H1 (cell line): ENCODE measurements at regions not wholly inside any gene's neighbourhood (a gene's known extent, or its start where the extent isn't known, plus 50 kb on each side); places are given as distances from the start of the nearest gene placed in this dataset.

Source experiments
- CEBPB ChIP-seq: IDR thresholded peaks from 2 replicates; pipeline ENCODE4 v1.6.1; 2012; ENCODE audit warnings: low read depth, low read length
- CTBP2 ChIP-seq: IDR thresholded peaks from 2 replicates; pipeline ENCODE4 v1.7.0; 2011; ENCODE audit warnings: borderline replicate concordance, mild to moderate bottlenecking, moderate library complexity, mixed read lengths, low read length; ENCODE audit not compliant: insufficient read depth, insufficient read length
- EP300 ChIP-seq, 2 experiments: IDR thresholded peaks; 1 replicate in 1 of 2; 2 replicates in 1 of 2; pipeline ENCODE4 v1.6.1; 2011 to 2012; ENCODE audit warnings: low read depth in 2 of 2, low read length in 2 of 2, mild to moderate bottlenecking in 2 of 2, borderline replicate concordance in 1 of 2, inconsistent platforms in 1 of 2, moderate library complexity in 1 of 2
- JUN ChIP-seq: IDR thresholded peaks from 2 replicates; pipeline ENCODE4 v1.6.1; 2011; ENCODE audit warnings: low read depth, mild to moderate bottlenecking, improper control_type of control experiment, low read length
- KDM5A ChIP-seq: fragments of 200-600 bp; IDR thresholded peaks from 2 replicates; pipeline ENCODE4 v1.7.1; 2012; ENCODE audit warnings: mild to moderate bottlenecking, low read length, inconsistent platforms, mixed read lengths
- POLR2A ChIP-seq, 2 experiments: IDR thresholded peaks; 1 replicate in 1 of 2; 2 replicates in 1 of 2; pipeline ENCODE4 v1.6.1; 2011; ENCODE audit warnings: low read depth in 2 of 2, low read length in 2 of 2, mild to moderate bottlenecking in 2 of 2; ENCODE audit errors: control extremely low read depth in 1 of 2
- RFX5 ChIP-seq: IDR thresholded peaks from 2 replicates; pipeline ENCODE4 v1.6.1; 2011; ENCODE audit warnings: low read depth, low read length, improper control_type of control experiment, borderline replicate concordance
- SP4 ChIP-seq: IDR thresholded peaks from 2 replicates; pipeline ENCODE4 v1.6.1; 2012; ENCODE audit warnings: low read length, inconsistent platforms
- SRF ChIP-seq: IDR thresholded peaks from 2 replicates; pipeline ENCODE4 v1.6.1; 2011; ENCODE audit warnings: mild to moderate bottlenecking, low read depth, low read length, moderate library complexity
- TCF12 ChIP-seq: IDR thresholded peaks from 2 replicates; pipeline ENCODE4 v1.6.1; 2011; ENCODE audit warnings: low read depth, mild to moderate bottlenecking, low read length
- TF ChIP-seq, protein P1 (sequence below): fragments of 300-600 bp; sonication (generic); IDR thresholded peaks from 2 replicates; pipeline ENCODE4 v1.7.1; 2012; ENCODE audit warnings: low read length, moderate library complexity, mild to moderate bottlenecking, inconsistent platforms; ENCODE audit not compliant: insufficient replicate concordance
- TF ChIP-seq, protein P2 (sequence below): IDR thresholded peaks from 2 replicates; pipeline ENCODE4 v1.6.1; 2011; ENCODE audit warnings: low read length, improper control_type of control experiment

DNA sequence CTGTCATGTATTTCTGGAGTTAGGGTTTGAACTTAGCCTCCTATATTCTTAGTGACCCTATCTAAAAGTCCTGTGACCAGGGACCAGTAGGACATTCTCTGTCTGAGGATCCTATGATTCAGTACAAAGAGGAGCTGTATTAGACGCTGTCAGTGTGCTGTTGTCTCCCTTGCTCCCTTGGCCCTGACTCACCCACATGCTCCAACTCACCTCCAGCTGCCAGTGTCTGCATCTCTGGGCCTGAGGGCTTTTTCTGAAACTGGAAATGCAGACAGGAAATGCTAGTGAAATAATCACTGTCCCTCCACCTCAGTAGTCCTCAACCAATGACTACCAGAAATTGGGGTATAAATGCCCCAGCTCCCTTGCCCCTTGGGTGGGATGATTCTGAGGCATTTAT, 535.3 kb upstream of the RPS6KA3 start (continued):
- TF ChIP-seq, protein P1, sequence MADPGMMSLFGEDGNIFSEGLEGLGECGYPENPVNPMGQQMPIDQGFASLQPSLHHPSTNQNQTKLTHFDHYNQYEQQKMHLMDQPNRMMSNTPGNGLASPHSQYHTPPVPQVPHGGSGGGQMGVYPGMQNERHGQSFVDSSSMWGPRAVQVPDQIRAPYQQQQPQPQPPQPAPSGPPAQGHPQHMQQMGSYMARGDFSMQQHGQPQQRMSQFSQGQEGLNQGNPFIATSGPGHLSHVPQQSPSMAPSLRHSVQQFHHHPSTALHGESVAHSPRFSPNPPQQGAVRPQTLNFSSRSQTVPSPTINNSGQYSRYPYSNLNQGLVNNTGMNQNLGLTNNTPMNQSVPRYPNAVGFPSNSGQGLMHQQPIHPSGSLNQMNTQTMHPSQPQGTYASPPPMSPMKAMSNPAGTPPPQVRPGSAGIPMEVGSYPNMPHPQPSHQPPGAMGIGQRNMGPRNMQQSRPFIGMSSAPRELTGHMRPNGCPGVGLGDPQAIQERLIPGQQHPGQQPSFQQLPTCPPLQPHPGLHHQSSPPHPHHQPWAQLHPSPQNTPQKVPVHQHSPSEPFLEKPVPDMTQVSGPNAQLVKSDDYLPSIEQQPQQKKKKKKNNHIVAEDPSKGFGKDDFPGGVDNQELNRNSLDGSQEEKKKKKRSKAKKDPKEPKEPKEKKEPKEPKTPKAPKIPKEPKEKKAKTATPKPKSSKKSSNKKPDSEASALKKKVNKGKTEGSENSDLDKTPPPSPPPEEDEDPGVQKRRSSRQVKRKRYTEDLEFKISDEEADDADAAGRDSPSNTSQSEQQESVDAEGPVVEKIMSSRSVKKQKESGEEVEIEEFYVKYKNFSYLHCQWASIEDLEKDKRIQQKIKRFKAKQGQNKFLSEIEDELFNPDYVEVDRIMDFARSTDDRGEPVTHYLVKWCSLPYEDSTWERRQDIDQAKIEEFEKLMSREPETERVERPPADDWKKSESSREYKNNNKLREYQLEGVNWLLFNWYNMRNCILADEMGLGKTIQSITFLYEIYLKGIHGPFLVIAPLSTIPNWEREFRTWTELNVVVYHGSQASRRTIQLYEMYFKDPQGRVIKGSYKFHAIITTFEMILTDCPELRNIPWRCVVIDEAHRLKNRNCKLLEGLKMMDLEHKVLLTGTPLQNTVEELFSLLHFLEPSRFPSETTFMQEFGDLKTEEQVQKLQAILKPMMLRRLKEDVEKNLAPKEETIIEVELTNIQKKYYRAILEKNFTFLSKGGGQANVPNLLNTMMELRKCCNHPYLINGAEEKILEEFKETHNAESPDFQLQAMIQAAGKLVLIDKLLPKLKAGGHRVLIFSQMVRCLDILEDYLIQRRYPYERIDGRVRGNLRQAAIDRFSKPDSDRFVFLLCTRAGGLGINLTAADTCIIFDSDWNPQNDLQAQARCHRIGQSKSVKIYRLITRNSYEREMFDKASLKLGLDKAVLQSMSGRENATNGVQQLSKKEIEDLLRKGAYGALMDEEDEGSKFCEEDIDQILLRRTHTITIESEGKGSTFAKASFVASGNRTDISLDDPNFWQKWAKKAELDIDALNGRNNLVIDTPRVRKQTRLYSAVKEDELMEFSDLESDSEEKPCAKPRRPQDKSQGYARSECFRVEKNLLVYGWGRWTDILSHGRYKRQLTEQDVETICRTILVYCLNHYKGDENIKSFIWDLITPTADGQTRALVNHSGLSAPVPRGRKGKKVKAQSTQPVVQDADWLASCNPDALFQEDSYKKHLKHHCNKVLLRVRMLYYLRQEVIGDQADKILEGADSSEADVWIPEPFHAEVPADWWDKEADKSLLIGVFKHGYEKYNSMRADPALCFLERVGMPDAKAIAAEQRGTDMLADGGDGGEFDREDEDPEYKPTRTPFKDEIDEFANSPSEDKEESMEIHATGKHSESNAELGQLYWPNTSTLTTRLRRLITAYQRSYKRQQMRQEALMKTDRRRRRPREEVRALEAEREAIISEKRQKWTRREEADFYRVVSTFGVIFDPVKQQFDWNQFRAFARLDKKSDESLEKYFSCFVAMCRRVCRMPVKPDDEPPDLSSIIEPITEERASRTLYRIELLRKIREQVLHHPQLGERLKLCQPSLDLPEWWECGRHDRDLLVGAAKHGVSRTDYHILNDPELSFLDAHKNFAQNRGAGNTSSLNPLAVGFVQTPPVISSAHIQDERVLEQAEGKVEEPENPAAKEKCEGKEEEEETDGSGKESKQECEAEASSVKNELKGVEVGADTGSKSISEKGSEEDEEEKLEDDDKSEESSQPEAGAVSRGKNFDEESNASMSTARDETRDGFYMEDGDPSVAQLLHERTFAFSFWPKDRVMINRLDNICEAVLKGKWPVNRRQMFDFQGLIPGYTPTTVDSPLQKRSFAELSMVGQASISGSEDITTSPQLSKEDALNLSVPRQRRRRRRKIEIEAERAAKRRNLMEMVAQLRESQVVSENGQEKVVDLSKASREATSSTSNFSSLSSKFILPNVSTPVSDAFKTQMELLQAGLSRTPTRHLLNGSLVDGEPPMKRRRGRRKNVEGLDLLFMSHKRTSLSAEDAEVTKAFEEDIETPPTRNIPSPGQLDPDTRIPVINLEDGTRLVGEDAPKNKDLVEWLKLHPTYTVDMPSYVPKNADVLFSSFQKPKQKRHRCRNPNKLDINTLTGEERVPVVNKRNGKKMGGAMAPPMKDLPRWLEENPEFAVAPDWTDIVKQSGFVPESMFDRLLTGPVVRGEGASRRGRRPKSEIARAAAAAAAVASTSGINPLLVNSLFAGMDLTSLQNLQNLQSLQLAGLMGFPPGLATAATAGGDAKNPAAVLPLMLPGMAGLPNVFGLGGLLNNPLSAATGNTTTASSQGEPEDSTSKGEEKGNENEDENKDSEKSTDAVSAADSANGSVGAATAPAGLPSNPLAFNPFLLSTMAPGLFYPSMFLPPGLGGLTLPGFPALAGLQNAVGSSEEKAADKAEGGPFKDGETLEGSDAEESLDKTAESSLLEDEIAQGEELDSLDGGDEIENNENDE, result no peak
- TF ChIP-seq KDM5A (no peak), CEBPB (no peak), JUN (no peak), SRF (no peak), POLR2A (IDR thresholded peaks at IDR 0.05; ENCODE audit: control extremely low read depth in 1 of 2, low read depth in 2 of 2, low read length in 2 of 2) (no peak), TCF12 (no peak), CTBP2 (no peak), SP4 (no peak), RFX5 (no peak), EP300 (IDR thresholded peaks at IDR 0.05; ENCODE audit: borderline replicate concordance in 1 of 2, low read depth in 2 of 2, low read length in 2 of 2) (no peak)
- TF ChIP-seq, protein P2, sequence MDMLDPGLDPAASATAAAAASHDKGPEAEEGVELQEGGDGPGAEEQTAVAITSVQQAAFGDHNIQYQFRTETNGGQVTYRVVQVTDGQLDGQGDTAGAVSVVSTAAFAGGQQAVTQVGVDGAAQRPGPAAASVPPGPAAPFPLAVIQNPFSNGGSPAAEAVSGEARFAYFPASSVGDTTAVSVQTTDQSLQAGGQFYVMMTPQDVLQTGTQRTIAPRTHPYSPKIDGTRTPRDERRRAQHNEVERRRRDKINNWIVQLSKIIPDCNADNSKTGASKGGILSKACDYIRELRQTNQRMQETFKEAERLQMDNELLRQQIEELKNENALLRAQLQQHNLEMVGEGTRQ, result no peak
